Hepatocyte (in vitro differentiated cells): ENCODE measurements at regions not wholly inside any gene's neighbourhood (a gene's known extent, or its start where the extent isn't known, plus 50 kb on each side); places are given as distances from the start of the nearest gene placed in this dataset.

ENCODE experiments used
- DNase-seq: peaks from one replicate; pipeline ENCODE4 v3.0.0-alpha.2; 2016; ENCODE audit warnings: low spot score
- H2AFZ ChIP-seq: fragments of 200-600 bp; sonication (generic); 2 replicates; pipeline ENCODE4 v1.6.0; 2016; ENCODE audit warnings: antibody characterized with exemption, mild to moderate bottlenecking
- H3K27ac ChIP-seq: fragments of 200-600 bp; sonication (generic); 2 replicates; pipeline ENCODE4 v1.5.1; 2016; ENCODE audit warnings: mild to moderate bottlenecking
- H3K27me3 ChIP-seq: fragments of 200-600 bp; sonication (generic); 2 replicates; pipeline ENCODE4 v1.6.1; 2016
- H3K36me3 ChIP-seq: fragments of 200-600 bp; sonication (generic); replicated peaks from 2 replicates; pipeline ENCODE4 v1.5.1; 2016; ENCODE audit warnings: low read depth; ENCODE audit not compliant: insufficient read depth
- H3K4me1 ChIP-seq: fragments of 200-600 bp; sonication (generic); 2 replicates; pipeline ENCODE4 v1.5.1; 2016; ENCODE audit warnings: mild to moderate bottlenecking, moderate library complexity; ENCODE audit not compliant: insufficient read depth
- H3K4me2 ChIP-seq: fragments of 200-600 bp; sonication (generic); 2 replicates; pipeline ENCODE4 v1.6.0; 2016
- H3K4me3 ChIP-seq: fragments of 200-600 bp; sonication (generic); 2 replicates; pipeline ENCODE4 v1.5.1; 2016; ENCODE audit warnings: mild to moderate bottlenecking
- H3K79me2 ChIP-seq: fragments of 200-600 bp; sonication (generic); 2 replicates; pipeline ENCODE4 v1.6.0; 2017; ENCODE audit warnings: mild to moderate bottlenecking
- H3K9me2 ChIP-seq: fragments of 200-600 bp; sonication (generic); replicated peaks from 2 replicates; pipeline ENCODE4 v1.6.0; 2017; ENCODE audit warnings: mild to moderate bottlenecking; ENCODE audit not compliant: insufficient read depth
- H3K9me3 ChIP-seq: fragments of 200-600 bp; sonication (generic); 2 replicates; pipeline ENCODE4 v1.5.1; 2016; ENCODE audit warnings: low read depth, mild to moderate bottlenecking
- H4K20me1 ChIP-seq: fragments of 200-600 bp; sonication (generic); 2 replicates; pipeline ENCODE4 v1.6.0; 2016; ENCODE audit warnings: mild to moderate bottlenecking; ENCODE audit not compliant: insufficient read depth, poor library complexity, severe bottlenecking
- EZH2 ChIP-seq: fragments of 200-600 bp; sonication (generic); IDR thresholded peaks from 2 replicates; pipeline ENCODE4 v1.6.1; 2016; ENCODE audit warnings: antibody characterized with exemption, mild to moderate bottlenecking, borderline replicate concordance
- EZH2phosphoT487 ChIP-seq: fragments of 200-600 bp; sonication (generic); IDR thresholded peaks from one replicate; pipeline ENCODE4 v1.6.1; 2018; ENCODE audit warnings: antibody characterized with exemption, mild to moderate bottlenecking, low read depth, moderate library complexity; ENCODE audit not compliant: unreplicated experiment, severe bottlenecking
- WGBS: methylation state at CpG from one replicate; pipeline ENCODE4 v1.1.6; 2016; ENCODE audit warnings: low lambda C conversion rate; ENCODE audit errors: missing lambda C conversion rate; 5-methylcytosine and 5-hydroxymethylcytosine counted together
- TF ChIP-seq, protein P1 (sequence below): fragments of 200-600 bp; sonication (generic); IDR thresholded peaks from 2 replicates; pipeline ENCODE4 v1.5.1; 2016; ENCODE audit warnings: antibody characterized with exemption, mild to moderate bottlenecking; ENCODE audit not compliant: poor library complexity

DNA sequence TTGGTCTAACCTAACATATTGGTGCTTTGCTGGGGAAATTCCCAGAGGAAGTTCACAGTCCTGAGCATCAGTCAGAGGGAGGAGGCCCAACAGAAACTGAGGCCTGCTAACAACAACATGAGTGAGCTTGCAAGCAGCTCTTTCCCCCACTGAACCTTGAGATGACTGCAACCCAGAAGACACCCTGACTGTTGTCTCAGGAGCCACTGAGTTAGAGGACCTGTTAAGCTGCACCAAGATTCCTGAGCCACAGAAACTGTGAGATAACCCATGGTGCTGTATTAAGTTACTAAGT is 193.2 kb upstream of the UBL3 start:
- Histone ChIP-seq H3K79me2 (no peaks in the 10 kb centered on the region), H3K27ac (no peak overlapping the region), H4K20me1 (no peaks in the 10 kb centered on the region), H3K36me3 (no peaks in the 10 kb centered on the region), H3K9me3 (no peaks in the 10 kb centered on the region), H3K4me2 (no peak overlapping the region), H3K4me3 (no peak overlapping the region), H3K27me3 (no peaks in the 10 kb centered on the region), H3K4me1 (peaks cover 2% of the 10 kb centered on the region), H2AFZ (no peak overlapping the region), H3K9me2 (no peaks in the 10 kb centered on the region)
- no peak for TF ChIP-seq EZH2
- no peak for DNase-seq

GRCh38 chr13:30042891-30043630 is 192.6 kb upstream of the UBL3 start:
- no peaks in the 10 kb centered on the region for H3K36me3 ChIP-seq
- H3K4me1 ChIP-seq = peaks cover 5% of the 10 kb centered on the region
- no peaks in the 10 kb centered on the region for H3K9me2 ChIP-seq
- H3K4me2 ChIP-seq = no peak overlapping the region
- 95% methylated on average over 5 of the region's 5 CpGs for WGBS
- no peak overlapping the region for H2AFZ ChIP-seq
- H4K20me1 ChIP-seq = no peaks in the 10 kb centered on the region
- no peaks in the 10 kb centered on the region for H3K9me3 ChIP-seq
- DNase-seq = no peak
- H3K4me3 ChIP-seq = no peak overlapping the region
- no peak for TF ChIP-seq EZH2phosphoT487
- no peak for TF ChIP-seq EZH2
- TF ChIP-seq, protein P1, sequence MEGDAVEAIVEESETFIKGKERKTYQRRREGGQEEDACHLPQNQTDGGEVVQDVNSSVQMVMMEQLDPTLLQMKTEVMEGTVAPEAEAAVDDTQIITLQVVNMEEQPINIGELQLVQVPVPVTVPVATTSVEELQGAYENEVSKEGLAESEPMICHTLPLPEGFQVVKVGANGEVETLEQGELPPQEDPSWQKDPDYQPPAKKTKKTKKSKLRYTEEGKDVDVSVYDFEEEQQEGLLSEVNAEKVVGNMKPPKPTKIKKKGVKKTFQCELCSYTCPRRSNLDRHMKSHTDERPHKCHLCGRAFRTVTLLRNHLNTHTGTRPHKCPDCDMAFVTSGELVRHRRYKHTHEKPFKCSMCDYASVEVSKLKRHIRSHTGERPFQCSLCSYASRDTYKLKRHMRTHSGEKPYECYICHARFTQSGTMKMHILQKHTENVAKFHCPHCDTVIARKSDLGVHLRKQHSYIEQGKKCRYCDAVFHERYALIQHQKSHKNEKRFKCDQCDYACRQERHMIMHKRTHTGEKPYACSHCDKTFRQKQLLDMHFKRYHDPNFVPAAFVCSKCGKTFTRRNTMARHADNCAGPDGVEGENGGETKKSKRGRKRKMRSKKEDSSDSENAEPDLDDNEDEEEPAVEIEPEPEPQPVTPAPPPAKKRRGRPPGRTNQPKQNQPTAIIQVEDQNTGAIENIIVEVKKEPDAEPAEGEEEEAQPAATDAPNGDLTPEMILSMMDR = no peak
- no peaks in the 10 kb centered on the region for H3K27me3 ChIP-seq
- no peak overlapping the region for H3K27ac ChIP-seq
- no peaks in the 10 kb centered on the region for H3K79me2 ChIP-seq

- H3K27ac ChIP-seq = no peak overlapping the region
- WGBS = 68% methylated on average over 3 of the region's 3 CpGs
- no peak overlapping the region for H3K4me3 ChIP-seq
- no peaks in the 10 kb centered on the region for H3K79me2 ChIP-seq
- H3K9me3 ChIP-seq = no peaks in the 10 kb centered on the region
- DNase-seq = no peak
- H3K27me3 ChIP-seq = no peaks in the 10 kb centered on the region
- H2AFZ ChIP-seq = no peak overlapping the region
- TF ChIP-seq, protein P1 = no peak
- no peak for TF ChIP-seq EZH2
- no peak for TF ChIP-seq EZH2phosphoT487
- no peaks in the 10 kb centered on the region for H3K36me3 ChIP-seq
- peaks cover 5% of the 10 kb centered on the region for H3K4me1 ChIP-seq
- no peak overlapping the region for H3K4me2 ChIP-seq
- H4K20me1 ChIP-seq = no peaks in the 10 kb centered on the region
- no peaks in the 10 kb centered on the region for H3K9me2 ChIP-seq
Observed at GRCh38 chr13:30042272-30042671, 191.9 kb upstream of the UBL3 start.

GRCh38 chr13:30039511-30039911 is 189.1 kb upstream of the UBL3 start:
- Histone ChIP-seq H3K4me1 (peaks cover 5% of the 10 kb centered on the region), H3K4me3 (no peak overlapping the region), H3K36me3 (no peaks in the 10 kb centered on the region), H3K4me2 (no peak overlapping the region), H2AFZ (no peak overlapping the region), H3K9me3 (no peaks in the 10 kb centered on the region), H3K79me2 (no peaks in the 10 kb centered on the region), H4K20me1 (no peaks in the 10 kb centered on the region), H3K9me2 (no peaks in the 10 kb centered on the region), H3K27ac (no peak overlapping the region), H3K27me3 (no peaks in the 10 kb centered on the region)
- TF ChIP-seq EZH2 (no peak), EZH2phosphoT487 (no peak)
- TF ChIP-seq, protein P1 = no peak
- 47% methylated on average over 3 of the region's 3 CpGs for WGBS
- no peak for DNase-seq
